ENCODE measurements at regions not wholly inside any gene's neighbourhood (a gene's known extent, or its start where the extent isn't known, plus 50 kb on each side); places are given as distances from the start of the nearest gene placed in this dataset.
A peak's percentile ranks its signal among the peaks of the same experiment; 100 is the strongest.

DNA sequence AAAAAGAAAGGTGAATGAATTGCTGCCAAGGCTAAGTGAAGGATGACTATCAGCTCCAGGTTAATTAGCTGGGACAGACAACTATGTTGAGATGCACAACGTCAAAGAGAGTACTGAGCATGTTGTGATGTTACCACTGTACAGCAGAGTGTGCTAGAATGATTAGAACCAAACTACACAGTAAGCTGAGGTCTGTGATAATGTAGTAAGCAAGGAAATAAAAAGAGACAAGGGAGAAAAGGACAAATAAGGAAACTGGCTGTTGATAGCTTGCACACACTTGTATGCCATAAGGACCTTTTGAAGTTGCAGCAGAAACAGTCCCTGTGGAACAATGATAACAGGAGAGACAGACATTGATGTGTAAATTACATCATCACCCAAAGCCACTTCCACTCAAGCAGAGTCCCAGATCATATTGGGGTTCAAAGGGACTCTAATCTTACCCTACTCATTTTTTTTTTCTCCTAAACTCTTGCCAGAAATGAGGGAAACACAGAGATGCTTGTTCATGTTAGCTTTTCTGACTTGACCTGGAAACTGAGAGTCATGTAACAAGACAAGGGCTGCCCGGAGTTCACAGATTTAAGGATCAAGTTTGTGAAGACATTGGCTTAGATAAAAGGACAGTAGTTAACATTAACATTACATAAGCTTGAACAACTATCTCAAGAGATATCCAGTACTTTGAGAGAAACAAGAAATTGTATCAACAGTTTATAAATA lies 189.9 kb downstream of the CENPW start:
- no peak for DNase-seq (ENCODE audit: low spot score)

DNA sequence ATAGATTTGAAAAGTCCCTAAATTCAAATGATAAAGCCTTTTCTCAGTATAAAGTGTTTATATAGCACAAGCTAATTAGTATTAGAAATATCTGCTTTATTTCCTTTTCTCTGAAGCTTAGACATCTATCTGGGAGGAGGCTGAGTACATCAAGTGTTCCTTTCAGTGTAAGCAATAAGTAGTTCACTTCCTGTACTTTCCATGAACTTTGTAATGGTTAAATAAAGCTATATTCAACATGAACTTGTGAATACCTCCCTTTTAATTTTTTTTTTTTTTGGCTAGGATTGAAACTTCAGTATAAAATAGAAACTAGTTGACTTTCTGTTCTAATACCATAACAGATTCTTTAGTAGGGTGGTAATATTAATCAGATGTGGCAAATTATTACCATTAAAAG lies 190.9 kb downstream of the CENPW start:
- no peak for DNase-seq (ENCODE audit: low spot score)

DNA sequence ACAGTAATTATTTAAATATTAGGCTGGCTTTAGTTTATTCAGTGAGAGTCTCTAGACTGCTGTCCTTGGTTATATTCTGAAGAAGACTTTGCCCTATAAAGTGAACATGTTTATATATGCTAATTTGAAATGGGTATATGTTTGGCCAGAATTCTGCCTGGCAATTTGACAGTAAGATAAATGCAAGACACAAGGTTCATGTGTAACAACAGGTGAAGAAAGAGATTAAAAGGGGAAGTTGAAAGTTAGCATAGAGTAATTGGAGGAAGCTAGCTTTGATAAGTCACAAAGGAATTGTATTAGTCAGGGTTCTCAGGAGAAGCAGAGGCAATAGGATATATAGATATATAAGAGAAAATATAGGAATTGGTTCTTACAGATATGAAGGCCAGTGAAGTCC lies 191.4 kb downstream of the CENPW start:
- DNase-seq (ENCODE audit: low spot score), result no peak

DNA sequence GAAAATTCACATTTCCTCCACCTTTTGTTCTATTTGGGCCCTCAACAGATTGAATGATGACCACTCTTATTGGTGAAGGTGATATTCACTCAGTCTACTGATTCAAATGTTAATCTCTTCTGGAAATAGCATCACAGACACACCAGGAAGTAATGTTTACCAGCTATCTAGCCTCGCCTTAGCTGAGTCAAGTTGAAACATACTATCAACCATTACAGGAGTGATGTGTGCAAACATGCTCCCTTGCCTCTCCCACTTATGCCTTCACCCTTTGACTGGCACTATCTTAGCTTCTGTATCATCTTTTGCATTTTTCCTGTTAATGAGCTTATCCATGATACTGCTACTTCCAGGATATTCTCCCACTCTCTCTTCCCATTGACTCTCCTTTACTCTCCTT lies 191.9 kb downstream of the CENPW start:
- DNase-seq (ENCODE audit: low spot score), result no peak

DNA sequence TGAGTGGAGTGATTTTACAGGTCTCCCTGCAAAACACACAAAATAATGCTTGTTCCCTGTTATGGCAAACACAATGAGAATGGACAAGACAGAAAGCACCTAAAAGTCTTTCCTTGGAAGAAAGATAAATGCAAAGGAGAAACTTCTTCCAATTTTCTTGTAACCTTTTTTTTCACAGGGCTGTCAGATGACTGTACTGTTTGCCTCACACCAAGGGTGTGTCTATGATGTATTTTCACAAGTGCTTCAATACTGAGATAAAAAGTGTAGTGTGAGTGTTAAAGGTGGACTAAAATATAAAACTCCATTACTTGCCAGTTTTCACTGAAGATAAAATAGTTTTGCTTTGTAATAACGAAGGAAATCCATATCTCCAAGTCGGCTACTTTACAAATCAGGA lies 194.5 kb downstream of the CENPW start:
- DNase-seq (ENCODE audit: low spot score), result no peak

DNA sequence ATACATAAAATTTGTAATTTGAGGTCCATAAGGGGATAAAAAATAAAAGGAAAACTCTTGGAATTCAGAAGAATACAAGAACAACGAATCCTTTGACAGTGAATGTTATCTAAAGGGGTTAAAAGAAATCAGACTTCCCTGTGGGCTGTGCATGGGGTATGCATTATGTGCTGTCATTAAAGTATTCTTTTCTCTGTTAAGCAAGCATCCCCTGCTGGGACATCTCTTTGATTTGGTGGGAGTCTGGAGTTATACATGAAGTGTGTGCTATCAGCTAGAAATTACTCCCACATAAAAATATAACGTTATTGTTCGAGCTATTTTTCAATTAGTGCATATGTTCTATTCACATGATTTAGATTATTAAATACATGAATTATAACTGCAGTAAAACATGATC lies 195.2 kb downstream of the CENPW start:
- DNase-seq (ENCODE audit: low spot score), result no peak

DNA sequence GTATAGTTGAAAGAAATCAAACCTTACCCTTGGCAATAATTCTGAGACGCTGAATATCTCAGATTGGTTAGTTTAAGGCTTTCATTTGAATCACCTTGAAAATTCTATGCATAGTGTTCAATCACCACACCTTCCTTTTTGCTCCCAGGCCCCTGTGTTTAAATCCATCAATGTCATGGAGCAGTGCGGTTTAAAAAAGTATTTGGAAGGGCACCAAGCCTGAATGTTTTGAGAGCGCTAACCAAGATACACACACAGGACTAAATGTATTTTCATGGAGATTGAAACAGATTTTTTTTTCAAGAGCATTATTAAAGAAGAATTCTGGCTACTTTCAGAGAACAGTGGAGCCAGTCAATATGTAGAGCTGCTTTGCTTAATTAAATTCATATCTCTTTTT lies 195.7 kb downstream of the CENPW start:
- no peak for DNase-seq (ENCODE audit: low spot score)

DNA sequence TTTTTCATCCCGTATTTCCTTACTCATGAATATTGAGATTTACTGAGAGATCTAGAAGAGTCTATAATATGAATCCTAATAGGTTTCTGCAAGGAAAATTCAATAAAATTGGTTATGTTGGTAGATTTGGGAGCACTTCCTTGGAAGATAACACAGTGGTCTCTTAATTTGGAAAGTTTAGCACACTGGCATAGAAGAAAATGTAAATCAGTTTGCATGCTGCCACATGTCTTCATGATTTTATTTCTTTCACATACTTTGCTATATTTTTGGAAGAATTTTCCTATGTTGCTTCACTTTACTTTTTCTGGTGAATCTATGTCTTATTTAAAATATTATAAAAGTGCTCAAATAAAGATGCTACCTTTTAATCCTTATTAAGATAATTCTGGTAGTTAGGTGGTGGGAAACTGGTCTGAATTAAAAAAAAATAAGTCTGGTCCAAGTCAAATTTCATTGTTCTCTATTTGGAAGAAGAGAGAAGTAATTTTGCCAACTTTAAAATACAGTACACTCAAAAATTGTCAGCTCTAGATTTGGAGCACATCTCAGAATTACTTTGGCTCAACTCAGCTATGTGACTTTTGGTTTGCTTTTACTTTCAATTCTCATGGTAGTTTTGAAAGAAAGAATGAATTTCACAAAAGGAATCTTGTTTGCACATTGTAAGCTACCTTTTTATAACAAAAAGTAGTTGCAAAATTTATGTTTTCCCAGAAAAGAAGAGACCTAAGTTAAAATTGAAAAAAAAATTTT lies 197.3 kb downstream of the CENPW start:
- DNase-seq (ENCODE audit: low spot score), result no peak

DNA sequence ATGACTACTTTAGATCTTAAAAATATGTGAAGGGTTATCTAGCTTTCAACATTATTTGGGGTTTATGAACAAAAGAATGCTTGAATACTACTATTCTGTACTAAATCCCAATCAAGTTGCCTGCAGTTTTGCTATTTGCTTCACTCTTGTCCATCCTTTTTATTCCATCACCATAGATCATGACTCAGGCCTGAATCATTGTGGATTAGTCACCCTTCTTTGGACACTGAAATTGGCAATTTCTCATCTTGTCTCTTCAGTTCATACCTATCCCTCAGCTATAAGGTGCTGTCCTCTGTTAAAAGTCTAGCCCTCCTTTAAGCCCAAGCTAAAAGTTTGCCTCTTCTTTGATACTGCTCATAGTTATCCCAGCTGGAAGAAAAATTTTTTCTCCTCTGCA lies 199.1 kb downstream of the CENPW start:
- no peak for DNase-seq (ENCODE audit: low spot score)

DNA sequence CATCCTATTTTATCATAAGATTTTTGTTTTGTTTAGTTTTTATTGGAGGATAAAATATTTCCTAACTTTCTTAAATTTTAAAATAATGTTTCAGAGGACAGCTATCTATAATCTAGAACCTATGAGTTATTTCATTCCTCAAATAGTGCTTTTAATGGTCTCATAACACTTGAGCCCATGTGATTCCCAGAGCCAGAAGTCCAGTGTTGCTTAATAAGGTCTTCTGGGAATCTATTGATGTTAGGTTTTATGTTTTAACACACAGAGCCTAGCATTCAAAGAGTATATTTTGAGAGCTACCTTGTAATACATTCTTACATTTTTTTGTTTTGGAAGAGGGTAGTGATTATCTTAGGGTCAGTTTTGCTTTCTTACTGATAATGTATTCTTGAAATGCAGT lies 200.2 kb downstream of the CENPW start:
- no peak for DNase-seq (ENCODE audit: low spot score)

DNA sequence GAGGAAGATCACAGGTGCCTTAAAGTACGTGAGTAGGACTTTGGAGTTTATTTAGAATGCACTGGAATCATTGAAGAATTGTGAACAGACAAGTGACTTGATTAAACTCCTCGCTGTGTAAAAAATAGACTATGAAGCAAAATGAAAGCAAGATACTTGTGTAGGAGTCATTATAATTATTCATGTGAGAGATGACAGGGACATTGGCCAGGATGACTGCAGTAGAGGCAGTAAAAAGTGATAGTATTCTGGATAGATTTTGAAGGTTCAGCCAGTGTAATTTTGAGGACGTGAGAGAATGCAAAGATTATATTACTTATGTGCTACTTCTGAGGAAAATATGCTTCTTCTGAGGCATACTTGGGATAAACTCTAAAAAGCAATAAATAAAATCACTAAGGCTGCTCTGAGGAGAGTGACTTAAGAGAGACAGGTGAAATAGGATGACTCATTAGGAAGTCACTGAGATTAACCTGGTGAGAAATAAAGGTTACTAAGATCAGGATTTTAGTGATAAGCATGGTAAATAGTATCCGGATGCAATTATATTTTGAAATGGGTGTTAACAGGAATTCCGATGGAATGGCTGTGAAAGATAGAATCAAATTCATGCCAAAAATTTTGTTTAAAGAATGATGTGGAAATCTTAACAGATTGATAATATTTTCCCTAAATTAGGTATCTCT lies 202.0 kb downstream of the CENPW start:
- peak; percentile 14 for DNase-seq (ENCODE audit: low spot score)

DNA sequence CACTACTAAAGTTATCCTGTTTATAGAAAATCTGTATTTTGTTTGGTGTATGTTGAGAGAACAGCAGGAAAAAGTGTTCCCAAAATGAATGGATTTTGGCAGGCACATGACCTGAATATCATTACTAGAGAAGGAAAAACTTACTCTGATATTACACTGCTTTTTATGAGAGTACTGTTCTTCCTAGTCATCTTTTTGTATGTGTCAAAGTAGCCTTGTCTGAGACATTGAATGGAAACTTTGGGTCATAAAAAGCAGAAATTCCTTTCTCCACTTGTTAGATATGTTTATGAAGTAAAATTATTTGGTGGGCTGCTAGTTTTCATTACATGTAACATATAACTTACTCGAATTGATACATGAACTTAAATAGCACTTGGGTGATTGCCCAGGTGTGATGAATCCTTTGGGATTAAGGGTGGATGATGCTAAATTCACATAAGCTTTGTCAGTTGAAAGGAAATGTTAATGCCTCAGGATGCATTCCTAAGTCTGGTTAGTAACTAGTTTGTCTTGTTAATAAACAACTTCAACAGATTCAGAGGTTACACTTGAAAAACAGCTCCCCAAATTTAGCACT lies 206.7 kb downstream of the CENPW start:
- no peak for DNase-seq (ENCODE audit: low spot score)

DNA sequence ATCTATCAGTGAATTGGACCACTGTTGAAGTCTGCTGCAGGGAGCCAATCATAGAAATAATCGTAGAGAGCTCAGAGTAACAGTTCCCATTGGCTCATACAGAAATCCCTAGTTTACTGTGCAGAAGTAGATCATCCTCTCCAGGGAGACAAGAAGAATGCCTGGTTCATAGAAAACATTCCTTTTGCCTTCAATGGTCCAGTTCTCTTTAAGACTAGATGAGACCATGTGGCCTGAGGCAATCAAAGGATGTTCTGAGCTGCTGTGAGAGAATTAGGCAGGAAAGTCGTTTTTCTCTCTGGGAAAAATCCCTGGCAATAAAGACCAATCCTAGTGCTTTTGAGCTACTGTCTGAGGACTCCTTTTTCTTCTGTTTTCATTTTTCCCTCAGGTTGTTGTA lies 208.4 kb downstream of the CENPW start:
- DNase-seq (ENCODE audit: low spot score), result no peak

DNA sequence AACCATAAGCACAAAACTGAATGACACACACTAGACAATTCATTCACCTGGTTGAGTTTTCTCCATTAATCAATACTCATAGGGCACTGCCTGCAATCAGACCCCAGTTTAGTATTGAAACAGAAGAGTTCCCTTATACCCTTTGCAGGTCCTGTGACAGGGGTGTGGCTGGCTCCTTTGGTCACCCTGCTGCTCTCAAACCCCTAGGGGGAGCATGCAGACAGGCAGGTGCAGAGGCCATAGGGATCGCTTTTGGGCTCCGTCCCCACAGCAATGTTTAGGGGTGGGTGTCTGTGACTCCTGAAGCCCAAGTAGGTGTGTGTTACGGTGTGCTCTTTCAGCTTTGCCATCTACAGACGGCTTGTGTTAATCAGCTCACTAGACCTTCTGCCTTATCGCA lies 210.4 kb downstream of the CENPW start:
- DNase-seq (ENCODE audit: low spot score), result no peak

DNA sequence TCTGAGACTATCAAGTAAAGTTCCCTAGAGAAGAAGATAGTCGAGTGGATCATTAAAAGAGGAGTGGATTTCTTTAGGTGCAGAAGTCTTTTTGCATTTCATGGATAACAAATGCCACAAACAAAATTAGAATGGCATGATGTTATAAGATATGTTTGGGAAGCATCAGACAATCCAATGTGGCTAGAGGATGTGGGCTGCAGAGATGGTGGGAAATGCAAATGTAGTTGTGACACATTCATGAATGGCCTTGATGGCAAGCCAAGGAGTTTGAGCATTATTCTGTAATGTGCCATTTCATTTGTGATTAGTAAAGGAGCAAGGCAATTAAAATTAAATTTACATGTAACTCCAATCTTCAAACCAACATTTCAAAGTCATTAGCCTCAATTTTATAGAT lies 211.9 kb downstream of the CENPW start:
- no peak for DNase-seq (ENCODE audit: low spot score)

DNA sequence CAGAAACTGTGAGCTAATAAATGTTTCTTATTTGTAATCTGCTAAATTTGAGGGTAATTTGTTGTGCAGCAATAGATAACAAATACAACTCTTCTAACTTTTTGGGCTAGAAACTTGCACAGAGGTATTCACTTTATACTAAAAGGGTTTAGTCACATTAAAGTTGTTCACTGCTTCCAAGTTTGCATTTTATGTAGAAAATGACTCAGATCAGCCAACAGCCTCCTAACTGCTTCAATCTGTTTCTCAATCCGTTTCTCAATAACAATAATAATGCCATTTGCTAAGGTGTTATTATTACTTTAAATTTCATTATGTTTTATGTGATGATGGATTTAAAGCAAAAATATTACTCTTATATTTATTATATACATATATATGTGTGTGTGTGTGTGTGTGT lies 213.9 kb downstream of the CENPW start:
- DNase-seq (ENCODE audit: low spot score), result no peak

DNA sequence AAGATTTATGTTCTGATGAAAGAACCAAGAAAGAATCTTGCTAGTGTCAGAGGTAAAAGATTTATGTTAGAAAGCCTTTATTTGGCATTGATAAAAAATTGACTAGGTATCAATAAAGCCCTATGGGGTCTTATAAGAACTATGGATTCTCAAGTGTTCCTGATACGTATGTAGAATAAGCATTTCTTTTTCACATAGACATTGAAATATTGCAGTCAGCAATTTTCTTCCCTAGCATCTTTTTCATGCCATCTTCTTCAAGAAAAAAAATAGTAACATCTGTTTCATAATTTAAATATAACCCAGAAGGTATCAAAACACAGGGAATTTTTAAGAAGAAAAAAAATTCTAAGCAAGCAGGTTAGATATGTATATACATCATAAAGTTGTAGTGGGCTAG lies 230.6 kb downstream of the CENPW start:
- no peak for DNase-seq (ENCODE audit: low spot score)

DNA sequence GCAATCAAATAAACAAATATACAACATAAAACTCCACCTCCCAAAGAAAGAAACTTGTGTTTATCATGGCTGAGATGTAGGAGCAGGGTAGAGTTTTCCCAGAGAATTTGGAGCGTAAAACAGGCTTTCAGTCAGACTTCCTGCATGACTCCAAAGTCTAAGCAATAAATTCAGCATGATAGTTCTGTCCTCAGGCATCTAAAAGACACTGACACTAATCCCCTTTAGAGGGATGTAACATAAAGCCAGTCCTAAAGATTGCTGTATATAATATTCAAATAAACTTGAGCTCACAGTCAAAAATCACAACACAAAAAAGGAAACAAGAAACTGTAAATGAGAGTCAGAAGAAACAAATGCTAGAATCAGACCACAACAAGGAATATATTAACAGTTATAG lies 234.4 kb downstream of the CENPW start:
- DNase-seq (ENCODE audit: low spot score), result no peak

DNA sequence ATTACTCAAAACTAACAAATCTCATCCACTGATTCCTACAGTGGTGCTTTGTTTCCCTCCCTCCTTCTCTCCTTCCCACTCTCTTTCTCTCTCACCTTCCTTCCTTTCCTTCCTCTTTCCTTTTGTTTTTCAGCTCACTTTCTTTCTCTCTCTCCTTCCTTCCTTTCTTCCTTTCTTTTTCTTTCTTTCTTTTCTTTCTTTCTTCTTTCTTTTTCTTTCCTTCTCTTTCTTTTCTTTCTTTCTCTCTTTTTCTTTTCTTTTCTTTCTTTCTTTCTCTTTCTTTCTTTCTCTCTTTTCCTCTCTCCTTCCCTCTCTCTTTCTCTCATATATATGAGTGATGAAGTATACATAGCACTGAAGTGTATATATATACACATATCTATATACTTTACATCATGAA lies 241.4 kb downstream of the CENPW start:
- no peak for DNase-seq (ENCODE audit: low spot score)

DNA sequence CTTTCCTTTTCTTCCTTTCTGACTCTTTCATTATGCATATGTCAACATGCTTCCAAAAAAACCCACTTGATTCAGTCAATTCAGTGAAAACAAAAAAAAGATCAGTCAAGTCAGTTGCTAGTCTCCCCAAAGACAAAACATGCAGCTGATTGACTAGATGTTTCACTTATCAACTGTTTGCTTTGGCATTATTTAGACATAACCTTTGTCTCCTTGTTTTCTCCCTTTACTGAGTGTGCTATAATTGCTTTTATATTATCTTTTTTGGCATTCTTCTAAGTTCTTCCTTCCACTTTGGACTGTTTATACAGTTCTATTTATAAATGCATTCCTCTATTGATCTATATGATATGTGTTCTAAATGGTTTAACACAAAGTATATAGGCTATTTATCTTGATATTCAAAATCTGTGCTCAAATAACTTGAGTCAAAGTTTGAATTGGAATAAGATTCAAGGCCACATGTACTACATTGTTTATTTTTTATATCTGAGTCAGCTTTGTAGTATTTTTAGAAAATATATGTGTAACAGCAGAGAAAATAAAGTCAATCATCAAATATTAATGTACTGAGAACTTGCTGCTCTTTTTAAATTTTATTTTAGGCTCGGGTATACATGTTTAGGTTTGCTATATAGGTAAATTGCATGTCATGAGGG lies 260.5 kb downstream of the CENPW start:
- DNase-seq (ENCODE audit: low spot score), result no peak

DNA sequence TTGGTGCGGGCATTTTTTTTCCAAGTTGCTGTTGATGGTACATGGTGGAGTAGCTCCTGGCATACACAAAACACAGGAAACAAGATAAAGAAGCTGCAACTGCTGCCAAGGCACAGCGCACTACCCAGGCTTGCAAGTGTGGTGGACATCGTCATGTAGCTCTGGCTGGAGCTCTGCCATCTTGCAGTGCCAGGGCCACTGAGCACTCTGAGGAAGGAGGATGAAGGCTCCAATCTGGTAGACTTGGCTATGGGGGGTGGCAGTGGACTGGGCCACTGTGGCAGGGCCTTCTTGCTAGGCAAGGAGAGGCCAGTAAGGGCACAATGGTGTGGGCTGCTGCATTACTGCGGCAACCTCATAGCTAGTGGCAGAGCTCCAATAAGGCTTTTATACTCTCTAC lies 263.5 kb downstream of the CENPW start:
- no peak for DNase-seq (ENCODE audit: low spot score)

DNA sequence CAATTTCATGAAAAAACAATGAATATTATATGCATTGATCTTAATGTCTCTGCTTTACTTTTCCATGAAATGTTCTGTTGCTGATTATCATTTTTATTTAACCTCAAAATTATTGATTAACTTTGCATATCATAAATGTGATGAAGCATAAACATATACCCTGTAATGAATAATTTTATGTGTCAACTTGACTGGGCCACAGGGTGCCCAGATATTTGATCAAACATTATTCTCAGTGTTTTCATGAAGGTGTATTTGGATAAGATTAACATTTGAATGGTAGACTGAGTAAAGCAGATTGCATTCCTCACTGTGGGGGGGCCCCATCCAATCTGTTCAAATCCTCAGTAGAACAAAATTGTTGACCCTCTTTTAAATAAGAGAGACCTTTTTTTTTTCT lies 265.2 kb downstream of the CENPW start:
- DNase-seq (ENCODE audit: low spot score), result no peak
